Lower leg skin (tissue), 4 donors: ENCODE measurements at regions not wholly inside any gene's neighbourhood (a gene's known extent, or its start where the extent isn't known, plus 50 kb on each side); places are given as distances from the start of the nearest gene placed in this dataset.

Source experiments
- DNase-seq, 2 donors: peaks; one replicate each; pipeline ENCODE4 v3.0.0-alpha.2; 2019; ENCODE audit warnings: low spot score in 2 of 2
- H3K4me3 ChIP-seq: fragments of 200-600 bp; sonication (generic); 2 replicates; pipeline ENCODE4 v1.5.1; 2017; ENCODE audit warnings: mild to moderate bottlenecking, low read depth; ENCODE audit not compliant: poor library complexity, severe bottlenecking
- CTCF ChIP-seq, 3 donors: fragments of 450-650 bp; IDR thresholded peaks; one replicate each; pipeline ENCODE4 v1.5.1; 2016; ENCODE audit warnings: antibody characterized with exemption in 3 of 3, mild to moderate bottlenecking in 3 of 3, moderate library complexity in 2 of 3
- POLR2A ChIP-seq, 2 donors: fragments of 450-650 bp; IDR thresholded peaks; one replicate each; pipeline ENCODE4 v1.6.1; 2016 to 2017; ENCODE audit warnings: antibody characterized with exemption in 2 of 2, mild to moderate bottlenecking in 1 of 2, moderate library complexity in 1 of 2
- WGBS, 2 donors: methylation state at CpG; one replicate each; pipeline ENCODE4 v1.1.5; 2018; 5-methylcytosine and 5-hydroxymethylcytosine counted together
- intact Hi-C: fragments of 100-400 bp; cut with DNase I; formaldehyde crosslinking; loops from one replicate; pipeline ENCODE4 v1.15.0; 2023; ENCODE audit warnings: low total_unique reads

GRCh38 chr11:37643968-37644367 is 1045.9 kb upstream of the RAG2 start:
- intact Hi-C loops, result no loop called here
- TF ChIP-seq CTCF (IDR thresholded peaks at IDR 0.05), result no peak
- no peak for TF ChIP-seq POLR2A (IDR thresholded peaks at IDR 0.05)
- 85 to 89% methylated on average over 2 of the region's 2 CpGs for WGBS, 2 donors
- H3K4me3 ChIP-seq, result no peak overlapping the region
- no peak for DNase-seq

GRCh38 chr11:37642296-37642695 is 1044.3 kb upstream of the RAG2 start:
- no peak for DNase-seq
- TF ChIP-seq POLR2A (IDR thresholded peaks at IDR 0.05), result no peak
- no peak for TF ChIP-seq CTCF (IDR thresholded peaks at IDR 0.05)
- intact Hi-C loops, result no loop called here
- no peak overlapping the region for H3K4me3 ChIP-seq
- 37 to 38% methylated on average over 2 of the region's 2 CpGs for WGBS, 2 donors

GRCh38 chr11:37632748-37633147 is 1034.7 kb upstream of the RAG2 start:
- DNase-seq, result no peak
- intact Hi-C loops, result no loop called here
- no peak for TF ChIP-seq POLR2A (IDR thresholded peaks at IDR 0.05)
- TF ChIP-seq CTCF (IDR thresholded peaks at IDR 0.05), result no peak
- no peak overlapping the region for H3K4me3 ChIP-seq

- no peak for TF ChIP-seq CTCF (IDR thresholded peaks at IDR 0.05)
- no peak for TF ChIP-seq POLR2A (IDR thresholded peaks at IDR 0.05)
- WGBS, 2 donors, result 87 to 89% methylated on average over 1 of the region's 1 CpG
- intact Hi-C loops, result no loop called here
- no peak overlapping the region for H3K4me3 ChIP-seq
- DNase-seq, result no peak
Observed at GRCh38 chr11:37630866-37631265, 1032.8 kb upstream of the RAG2 start.

GRCh38 chr11:37623778-37624177 is 1025.7 kb upstream of the RAG2 start:
- intact Hi-C loops, result no loop called here

More at GRCh38 chr11:37623778-37624177, 1025.7 kb upstream of the RAG2 start:
- no peak overlapping the region for H3K4me3 ChIP-seq
- no peak for DNase-seq
- 77 to 88% methylated on average over 3 of the region's 3 CpGs for WGBS, 2 donors
- no peak for TF ChIP-seq POLR2A (IDR thresholded peaks at IDR 0.05)
- TF ChIP-seq CTCF (IDR thresholded peaks at IDR 0.05), result no peak
